OCI-LY7 (cell line): ENCODE measurements at regions not wholly inside any gene's neighbourhood (a gene's known extent, or its start where the extent isn't known, plus 50 kb on each side); places are given as distances from the start of the nearest gene placed in this dataset.

Experiments
- BruUV-seq: library from RNA; stranded (reverse); fragments of 400-500 nt; replicated peaks from 2 replicates; lab custom pipeline; 2021; lab: Mats Ljungman, UMichigan
- CTCF ChIA-PET: fragments of 300-600 bp; sonication (Branson Sonifier 250); formaldehyde crosslinking; loops from one replicate; lab custom pipeline; 2022; ENCODE audit warnings: antibody characterized with exemption; ENCODE audit not compliant: unreplicated experiment; lab: Charles Lee
- POLR2A ChIA-PET: fragments of 300-600 bp; sonication (Branson Sonifier 250); formaldehyde crosslinking; loops from one replicate; lab custom pipeline; 2022; ENCODE audit warnings: antibody characterized with exemption; lab: Charles Lee
- DNase-seq: peaks from one replicate; pipeline ENCODE4 v3.0.0-alpha.2; 2015; ENCODE audit warnings: low spot score
- H2AFZ ChIP-seq: fragments of 200-600 bp; sonication (generic), shearing (Covaris generic); 2 replicates; pipeline ENCODE4 v1.6.1; 2014; ENCODE audit warnings: mild to moderate bottlenecking, antibody characterized with exemption, low read length, moderate library complexity
- H3K27ac ChIP-seq: fragments of 200-600 bp; sonication (generic); 2 replicates; pipeline ENCODE4 v1.5.1; 2014; ENCODE audit warnings: mixed run types, low read depth, mild to moderate bottlenecking, moderate library complexity, low read length, inconsistent platforms; ENCODE audit not compliant: poor library complexity, severe bottlenecking
- H3K36me3 ChIP-seq: fragments of 200-600 bp; sonication (generic); 2 replicates; pipeline ENCODE4 v1.6.1; 2014; ENCODE audit warnings: mild to moderate bottlenecking, antibody characterized with exemption, low read length, moderate library complexity, mixed read lengths; ENCODE audit not compliant: insufficient read depth
- H3K4me1 ChIP-seq: fragments of 200-600 bp; sonication (generic); 2 replicates; pipeline ENCODE4 v1.5.1; 2014; ENCODE audit warnings: mild to moderate bottlenecking, low read length; ENCODE audit not compliant: insufficient read depth, poor library complexity, severe bottlenecking
- H3K4me2 ChIP-seq: fragments of 200-600 bp; sonication (generic); 2 replicates; pipeline ENCODE4 v1.6.1; 2014; ENCODE audit warnings: mild to moderate bottlenecking, low read length
- H3K4me3 ChIP-seq: fragments of 200-600 bp; sonication (generic); 2 replicates; pipeline ENCODE4 v1.5.1; 2014; ENCODE audit warnings: mild to moderate bottlenecking, low read depth, low read length; ENCODE audit not compliant: poor library complexity, severe bottlenecking
- H3K79me2 ChIP-seq: fragments of 200-600 bp; sonication (generic); 2 replicates; pipeline ENCODE4 v1.6.1; 2016; ENCODE audit warnings: low read depth, mild to moderate bottlenecking, low read length, moderate library complexity, mixed read lengths; ENCODE audit not compliant: insufficient read depth
- H3K9me2 ChIP-seq: fragments of 200-600 bp; sonication (generic); 2 replicates; pipeline ENCODE4 v1.6.1; 2016; ENCODE audit warnings: mild to moderate bottlenecking, low read length, mixed read lengths; ENCODE audit not compliant: insufficient read depth
- H3K9me3 ChIP-seq: fragments of 200-600 bp; sonication (generic); 2 replicates; pipeline ENCODE4 v1.6.1; 2014; ENCODE audit warnings: mild to moderate bottlenecking, mixed run types, low read length, mixed read lengths
- H4K20me1 ChIP-seq: fragments of 200-600 bp; sonication (generic); 2 replicates; pipeline ENCODE4 v1.6.1; 2014; ENCODE audit warnings: mild to moderate bottlenecking, antibody characterized with exemption, low read length, moderate library complexity, mixed read lengths; ENCODE audit not compliant: insufficient read depth
- EZH2phosphoT487 ChIP-seq: fragments of 200-600 bp; sonication (generic); IDR thresholded peaks from 2 replicates; pipeline ENCODE4 v1.6.1; 2018; ENCODE audit warnings: low read depth, borderline replicate concordance, mild to moderate bottlenecking, mixed run types, antibody characterized with exemption, low read length, moderate library complexity, mixed read lengths
- intact Hi-C: fragments of 100-400 bp; cut with micrococcal nuclease; formaldehyde crosslinking; loops from one replicate; pipeline ENCODE4 v1.10.0; 2022; ENCODE audit not compliant: unreplicated experiment
- TF ChIP-seq, protein P1 (sequence below): fragments of 200-600 bp; sonication (generic); conservative IDR thresholded peaks from 2 replicates; pipeline ENCODE4 v1.5.1; 2014; ENCODE audit warnings: mild to moderate bottlenecking, antibody characterized with exemption, low read length, moderate library complexity, mixed read lengths

DNA sequence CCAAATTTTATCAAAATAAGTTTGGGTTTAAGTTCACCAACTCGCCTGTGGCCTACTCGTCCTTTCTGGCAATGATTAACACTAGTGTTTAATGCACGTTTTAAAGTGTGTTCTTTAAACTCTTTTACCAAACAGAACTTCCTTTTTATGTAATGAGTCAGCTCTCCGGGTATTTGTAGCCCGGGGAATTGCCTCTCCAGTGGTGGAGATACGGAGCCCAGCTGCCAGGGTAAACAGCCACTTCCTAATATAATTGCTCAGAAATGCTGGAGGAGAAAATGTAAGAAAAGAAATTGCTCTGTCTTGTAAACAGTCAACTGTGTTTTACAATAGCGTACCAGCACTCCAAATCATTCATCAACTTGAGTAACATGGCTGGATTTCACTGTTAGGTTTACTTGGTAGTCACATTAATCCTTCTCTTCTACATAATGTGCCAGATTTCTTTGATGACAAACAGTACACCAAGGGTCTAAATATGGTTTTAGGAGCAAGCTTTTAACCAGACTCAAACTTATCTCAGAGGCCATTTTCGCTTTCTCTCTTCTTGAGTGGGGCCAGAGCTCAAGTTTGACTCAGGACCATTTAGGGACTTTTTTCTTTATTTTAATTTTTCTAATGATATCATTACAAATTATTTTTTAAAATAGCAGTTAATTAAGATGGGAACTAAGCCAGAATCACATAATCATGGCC is 101.2 kb upstream of the SLC38A2 start:
- Histone ChIP-seq H3K9me2 (no peaks in the 10 kb centered on the region), H3K27ac (no peak overlapping the region), H3K79me2 (no peaks in the 10 kb centered on the region), H3K36me3 (no peaks in the 10 kb centered on the region), H3K9me3 (no peaks in the 10 kb centered on the region), H3K4me1 (no peaks in the 10 kb centered on the region), H2AFZ (no peak overlapping the region), H4K20me1 (no peaks in the 10 kb centered on the region), H3K4me2 (no peak overlapping the region), H3K4me3 (no peak overlapping the region)
- DNase-seq = no peak
- POLR2A ChIA-PET = interaction anchor here (1.0 kb wide), 1 partner anchor 10 kb away, joined by 4 read pairs; no protein-coding TSS in a partner anchor
- intact Hi-C loops = no loop called here
- TF ChIP-seq, protein P1, sequence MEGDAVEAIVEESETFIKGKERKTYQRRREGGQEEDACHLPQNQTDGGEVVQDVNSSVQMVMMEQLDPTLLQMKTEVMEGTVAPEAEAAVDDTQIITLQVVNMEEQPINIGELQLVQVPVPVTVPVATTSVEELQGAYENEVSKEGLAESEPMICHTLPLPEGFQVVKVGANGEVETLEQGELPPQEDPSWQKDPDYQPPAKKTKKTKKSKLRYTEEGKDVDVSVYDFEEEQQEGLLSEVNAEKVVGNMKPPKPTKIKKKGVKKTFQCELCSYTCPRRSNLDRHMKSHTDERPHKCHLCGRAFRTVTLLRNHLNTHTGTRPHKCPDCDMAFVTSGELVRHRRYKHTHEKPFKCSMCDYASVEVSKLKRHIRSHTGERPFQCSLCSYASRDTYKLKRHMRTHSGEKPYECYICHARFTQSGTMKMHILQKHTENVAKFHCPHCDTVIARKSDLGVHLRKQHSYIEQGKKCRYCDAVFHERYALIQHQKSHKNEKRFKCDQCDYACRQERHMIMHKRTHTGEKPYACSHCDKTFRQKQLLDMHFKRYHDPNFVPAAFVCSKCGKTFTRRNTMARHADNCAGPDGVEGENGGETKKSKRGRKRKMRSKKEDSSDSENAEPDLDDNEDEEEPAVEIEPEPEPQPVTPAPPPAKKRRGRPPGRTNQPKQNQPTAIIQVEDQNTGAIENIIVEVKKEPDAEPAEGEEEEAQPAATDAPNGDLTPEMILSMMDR = no peak
- no peak for TF ChIP-seq EZH2phosphoT487
- CTCF ChIA-PET = no interaction called here
- no TSS peak for BruUV-seq

DNA sequence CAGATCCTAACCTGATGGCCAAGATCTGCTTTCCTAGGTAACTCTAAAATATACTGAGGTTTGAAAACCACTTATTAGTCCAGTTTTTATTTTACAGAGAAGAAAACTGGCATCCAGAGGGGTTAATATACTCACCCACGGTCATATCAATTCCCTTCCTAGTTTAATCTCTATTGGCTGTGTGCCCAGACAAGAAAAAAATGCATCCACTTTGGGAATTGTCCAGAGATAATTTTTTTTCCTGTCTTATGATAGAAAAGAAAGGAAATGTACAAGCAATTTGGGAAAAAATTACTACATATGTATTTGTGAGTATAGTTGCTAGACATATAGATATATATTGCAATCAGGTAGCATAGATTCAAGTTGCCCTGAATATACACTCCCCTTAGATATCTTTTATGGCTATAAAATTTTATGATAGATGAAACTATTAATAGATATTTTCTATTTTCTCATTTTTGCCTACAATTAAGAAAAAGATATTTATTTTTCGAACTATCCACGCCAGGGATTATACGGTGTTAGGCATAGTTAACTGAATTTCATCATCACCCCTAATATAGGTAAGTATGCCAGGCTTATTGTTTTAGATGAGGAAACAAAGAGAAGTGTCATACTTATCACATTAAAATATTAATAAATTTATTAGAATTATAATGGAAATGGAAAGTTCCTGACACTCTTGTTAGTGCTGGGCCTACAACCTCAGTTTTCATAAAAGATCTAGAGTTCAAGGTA is 100.5 kb upstream of the SLC38A2 start:
- Histone ChIP-seq H3K4me3 (no peak overlapping the region), H3K36me3 (no peaks in the 10 kb centered on the region), H3K4me1 (no peaks in the 10 kb centered on the region), H3K79me2 (no peaks in the 10 kb centered on the region), H2AFZ (no peak overlapping the region), H3K9me2 (no peaks in the 10 kb centered on the region), H3K27ac (no peak overlapping the region), H3K9me3 (no peaks in the 10 kb centered on the region), H3K4me2 (no peak overlapping the region), H4K20me1 (no peaks in the 10 kb centered on the region)
- DNase-seq = no peak
- TF ChIP-seq EZH2phosphoT487 = no peak
- TF ChIP-seq, protein P1 = no peak
- CTCF ChIA-PET = no interaction called here
- POLR2A ChIA-PET = no interaction called here
- intact Hi-C loops = no loop called here
- BruUV-seq = no TSS peak

DNA sequence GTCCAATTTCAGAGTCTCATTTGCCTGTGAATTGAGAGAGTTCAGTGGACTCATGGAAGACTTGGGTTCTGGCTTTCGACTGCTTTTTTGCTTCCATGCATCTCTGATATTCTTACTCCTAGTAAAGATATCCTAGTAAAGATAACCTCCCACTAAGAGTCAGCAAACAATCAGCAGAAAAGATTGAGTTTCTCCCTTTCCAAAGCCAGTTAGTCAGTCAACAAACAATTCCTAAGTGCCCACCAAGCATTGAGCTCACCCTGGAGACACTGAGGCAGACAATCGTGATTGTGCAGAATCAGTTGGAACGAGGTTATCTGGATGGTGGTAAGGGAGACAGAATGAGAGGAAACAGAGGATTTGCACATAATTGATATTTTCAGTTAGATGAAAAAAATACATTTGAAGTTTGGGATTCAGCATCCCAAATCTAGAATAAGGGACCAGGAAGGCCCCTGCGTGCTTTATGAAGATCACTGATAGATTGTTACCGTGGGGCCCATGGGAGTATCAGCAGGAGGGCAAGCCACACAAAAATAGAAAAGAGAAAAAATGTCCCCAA is 99.7 kb upstream of the SLC38A2 start:
- H3K4me2 ChIP-seq = no peak overlapping the region
- H3K9me3 ChIP-seq = no peaks in the 10 kb centered on the region
- intact Hi-C loops = no loop called here

More for the DNA sequence above, 99.7 kb upstream of the SLC38A2 start:
- DNase-seq = no peak
- no peaks in the 10 kb centered on the region for H4K20me1 ChIP-seq
- no peaks in the 10 kb centered on the region for H3K4me1 ChIP-seq
- TF ChIP-seq, protein P1 = no peak
- TF ChIP-seq EZH2phosphoT487 = no peak
- no peak overlapping the region for H3K4me3 ChIP-seq
- no peaks in the 10 kb centered on the region for H3K79me2 ChIP-seq
- no peak overlapping the region for H2AFZ ChIP-seq
- CTCF ChIA-PET = no interaction called here
- POLR2A ChIA-PET = no interaction called here
- H3K36me3 ChIP-seq = no peaks in the 10 kb centered on the region
- no peak overlapping the region for H3K27ac ChIP-seq
- no peaks in the 10 kb centered on the region for H3K9me2 ChIP-seq
- BruUV-seq = no TSS peak
